ENCODE measurements at regions not wholly inside any gene's neighbourhood (a gene's known extent, or its start where the extent isn't known, plus 50 kb on each side); places are given as distances from the start of the nearest gene placed in this dataset.

GRCh38 chr21:32119811-32120210 is 159.0 kb downstream of the MIS18A start:
- no peaks in the 10 kb centered on the region for H3K4me1 ChIP-seq (ENCODE audit: insufficient read depth, low read length)
- H3K27ac ChIP-seq (ENCODE audit: low read length), result no peak overlapping the region
- TF ChIP-seq EZH2phosphoT487 (IDR thresholded peaks at IDR 0.05; ENCODE audit: borderline replicate concordance, low read length), result no peak
- TF ChIP-seq, protein P1, sequence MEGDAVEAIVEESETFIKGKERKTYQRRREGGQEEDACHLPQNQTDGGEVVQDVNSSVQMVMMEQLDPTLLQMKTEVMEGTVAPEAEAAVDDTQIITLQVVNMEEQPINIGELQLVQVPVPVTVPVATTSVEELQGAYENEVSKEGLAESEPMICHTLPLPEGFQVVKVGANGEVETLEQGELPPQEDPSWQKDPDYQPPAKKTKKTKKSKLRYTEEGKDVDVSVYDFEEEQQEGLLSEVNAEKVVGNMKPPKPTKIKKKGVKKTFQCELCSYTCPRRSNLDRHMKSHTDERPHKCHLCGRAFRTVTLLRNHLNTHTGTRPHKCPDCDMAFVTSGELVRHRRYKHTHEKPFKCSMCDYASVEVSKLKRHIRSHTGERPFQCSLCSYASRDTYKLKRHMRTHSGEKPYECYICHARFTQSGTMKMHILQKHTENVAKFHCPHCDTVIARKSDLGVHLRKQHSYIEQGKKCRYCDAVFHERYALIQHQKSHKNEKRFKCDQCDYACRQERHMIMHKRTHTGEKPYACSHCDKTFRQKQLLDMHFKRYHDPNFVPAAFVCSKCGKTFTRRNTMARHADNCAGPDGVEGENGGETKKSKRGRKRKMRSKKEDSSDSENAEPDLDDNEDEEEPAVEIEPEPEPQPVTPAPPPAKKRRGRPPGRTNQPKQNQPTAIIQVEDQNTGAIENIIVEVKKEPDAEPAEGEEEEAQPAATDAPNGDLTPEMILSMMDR (conservative IDR thresholded peaks at IDR 0.05; ENCODE audit: low read depth, low read length), result no peak
- TF ChIP-seq EZH2 (IDR thresholded peaks at IDR 0.05; ENCODE audit: low read length, unreplicated experiment), result no peak
- no peak for DNase-seq
- no peaks in the 10 kb centered on the region for H3K36me3 ChIP-seq (ENCODE audit: low read depth, low read length)
- intact Hi-C loops (cut with micrococcal nuclease), result no loop called here
- no TSS peak for BruUV-seq (replicated peaks)
- H2AFZ ChIP-seq (ENCODE audit: low read length), result no peak overlapping the region
- no peak overlapping the region for H3K4me3 ChIP-seq (ENCODE audit: low read length)
- H3K9me2 ChIP-seq (replicated peaks; ENCODE audit: low read length), result no peaks in the 10 kb centered on the region
- H3K9me3 ChIP-seq (ENCODE audit: low read length), result no peaks in the 10 kb centered on the region
- POLR2A ChIA-PET (ENCODE audit: unreplicated experiment), result no interaction called here
- H3K4me2 ChIP-seq (ENCODE audit: low read length), result no peak overlapping the region
- no peak for ATAC-seq
- peaks cover 67% of the 10 kb centered on the region for H3K27me3 ChIP-seq (ENCODE audit: low read length)
- no peaks in the 10 kb centered on the region for H3F3A ChIP-seq (ENCODE audit: low read length, unreplicated experiment)
- no peaks in the 10 kb centered on the region for H3K79me2 ChIP-seq (ENCODE audit: low read length)
- CTCF ChIA-PET, result no interaction called here
- H3K9ac ChIP-seq (ENCODE audit: low read length), result no peak overlapping the region
- no peaks in the 10 kb centered on the region for H4K20me1 ChIP-seq (ENCODE audit: low read length)

GRCh38 chr21:32119389-32119788 is 159.5 kb downstream of the MIS18A start:
- no peak overlapping the region for H3K27ac ChIP-seq (ENCODE audit: low read length)
- POLR2A ChIA-PET (ENCODE audit: unreplicated experiment), result no interaction called here
- CTCF ChIA-PET, result no interaction called here

DNA sequence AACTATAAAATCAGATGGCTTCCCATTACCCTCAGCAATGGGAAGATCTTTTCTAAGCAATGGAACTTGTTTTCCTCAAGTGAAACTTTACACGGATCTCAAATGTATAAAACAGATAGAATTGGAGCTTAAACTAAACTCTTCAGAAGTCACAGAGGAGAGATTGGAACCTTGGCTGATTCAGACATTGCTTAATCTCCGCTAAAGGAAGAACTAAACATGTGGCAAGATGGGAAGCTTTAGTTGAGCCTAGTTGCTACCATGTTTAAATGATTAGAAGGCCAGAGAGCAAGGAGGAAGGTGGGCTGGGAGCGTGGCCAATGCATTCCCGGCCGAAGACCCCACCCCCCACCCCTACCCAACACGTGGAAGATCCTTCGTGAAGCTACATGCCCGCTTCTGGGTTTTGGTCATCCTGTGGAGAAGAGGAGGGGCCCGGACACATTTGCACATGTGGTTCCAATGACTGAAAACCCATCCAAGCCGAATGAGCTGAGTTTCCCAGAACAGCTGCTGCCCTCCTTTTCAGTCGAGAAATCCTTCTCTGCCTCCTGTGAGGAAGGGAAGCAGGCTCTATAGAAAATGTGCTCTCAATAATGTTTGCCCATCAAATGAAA is 164.3 kb downstream of the MIS18A start:
- H3K27ac ChIP-seq (ENCODE audit: low read length), result no peak overlapping the region
- H3K9me2 ChIP-seq (replicated peaks; ENCODE audit: low read length), result no peaks in the 10 kb centered on the region
- BruUV-seq (replicated peaks), result no TSS peak
- H3K4me3 ChIP-seq (ENCODE audit: low read length), result no peak overlapping the region
- H4K20me1 ChIP-seq (ENCODE audit: low read length), result no peaks in the 10 kb centered on the region
- DNase-seq, result no peak
- TF ChIP-seq, protein P1 (conservative IDR thresholded peaks at IDR 0.05; ENCODE audit: low read depth, low read length), result no peak
- TF ChIP-seq EZH2 (IDR thresholded peaks at IDR 0.05; ENCODE audit: low read length, unreplicated experiment) (no peak), EZH2phosphoT487 (IDR thresholded peaks at IDR 0.05; ENCODE audit: borderline replicate concordance, low read length) (no peak)
- intact Hi-C loops (cut with micrococcal nuclease), result no loop called here
- no peak overlapping the region for H2AFZ ChIP-seq (ENCODE audit: low read length)
- no peak for ATAC-seq
- H3K4me2 ChIP-seq (ENCODE audit: low read length), result no peak overlapping the region
- H3F3A ChIP-seq (ENCODE audit: low read length, unreplicated experiment), result no peaks in the 10 kb centered on the region
- no peaks in the 10 kb centered on the region for H3K79me2 ChIP-seq (ENCODE audit: low read length)
- CTCF ChIA-PET, result no interaction called here
- no peak overlapping the region for H3K9ac ChIP-seq (ENCODE audit: low read length)
- no peaks in the 10 kb centered on the region for H3K36me3 ChIP-seq (ENCODE audit: low read depth, low read length)
- H3K9me3 ChIP-seq (ENCODE audit: low read length), result peaks cover 4% of the 10 kb centered on the region; the same call in 1 of the 2 replicates
- POLR2A ChIA-PET (ENCODE audit: unreplicated experiment), result interaction anchor here (0.5 kb wide), 1 partner anchor 24 kb away, joined by 42 read pairs; no protein-coding TSS in a partner anchor
- no peaks in the 10 kb centered on the region for H3K4me1 ChIP-seq (ENCODE audit: insufficient read depth, low read length)
- peaks cover 69% of the 10 kb centered on the region for H3K27me3 ChIP-seq (ENCODE audit: low read length)

More at GRCh38 chr21:32119389-32119788, 159.5 kb downstream of the MIS18A start:
- TF ChIP-seq, protein P1 (conservative IDR thresholded peaks at IDR 0.05; ENCODE audit: low read depth, low read length), result no peak
- TF ChIP-seq EZH2phosphoT487 (IDR thresholded peaks at IDR 0.05; ENCODE audit: borderline replicate concordance, low read length) (no peak), EZH2 (IDR thresholded peaks at IDR 0.05; ENCODE audit: low read length, unreplicated experiment) (no peak)
- H3K9me2 ChIP-seq (replicated peaks; ENCODE audit: low read length), result no peaks in the 10 kb centered on the region
- H2AFZ ChIP-seq (ENCODE audit: low read length), result no peak overlapping the region
- no peak overlapping the region for H3K4me3 ChIP-seq (ENCODE audit: low read length)
- no peaks in the 10 kb centered on the region for H3K79me2 ChIP-seq (ENCODE audit: low read length)
- peaks cover 71% of the 10 kb centered on the region for H3K27me3 ChIP-seq (ENCODE audit: low read length)
- H4K20me1 ChIP-seq (ENCODE audit: low read length), result no peaks in the 10 kb centered on the region
- H3K4me2 ChIP-seq (ENCODE audit: low read length), result no peak overlapping the region
- intact Hi-C loops (cut with micrococcal nuclease), result no loop called here
- BruUV-seq (replicated peaks), result no TSS peak
- H3F3A ChIP-seq (ENCODE audit: low read length, unreplicated experiment), result no peaks in the 10 kb centered on the region
- no peaks in the 10 kb centered on the region for H3K36me3 ChIP-seq (ENCODE audit: low read depth, low read length)
- no peak for DNase-seq
- no peak overlapping the region for H3K9ac ChIP-seq (ENCODE audit: low read length)
- ATAC-seq, result no peak
- no peaks in the 10 kb centered on the region for H3K9me3 ChIP-seq (ENCODE audit: low read length)
- no peaks in the 10 kb centered on the region for H3K4me1 ChIP-seq (ENCODE audit: insufficient read depth, low read length)
